Testis (tissue), 2 donors: ENCODE measurements at regions not wholly inside any gene's neighbourhood (a gene's known extent, or its start where the extent isn't known, plus 50 kb on each side); places are given as distances from the start of the nearest gene placed in this dataset.

ENCODE experiments used
- DNase-seq: peaks from one replicate; pipeline ENCODE4 v3.0.0-alpha.2; 2019
- H3K27ac ChIP-seq, 2 donors: fragments of 200-600 bp; sonication (generic); one replicate each; pipeline ENCODE4 v1.5.1; 2019
- H3K27me3 ChIP-seq: fragments of 200-600 bp; sonication (generic); one replicate; pipeline ENCODE4 v1.5.1; 2019
- H3K36me3 ChIP-seq: fragments of 200-600 bp; sonication (generic); one replicate; pipeline ENCODE4 v1.5.1; 2017; ENCODE audit warnings: low read depth; ENCODE audit errors: missing control alignments
- H3K4me1 ChIP-seq: fragments of 200-600 bp; sonication (generic); one replicate; pipeline ENCODE4 v1.5.1; 2019
- H3K4me3 ChIP-seq, 2 donors: fragments of 200-600 bp; sonication (generic); one replicate each; pipeline ENCODE4 v1.5.1; 2017 to 2019
- H3K9me3 ChIP-seq: fragments of 200-600 bp; sonication (generic); one replicate; pipeline ENCODE4 v1.5.1; 2017
- CTCF ChIP-seq, 3 experiments: fragments of 450-650 bp in 2 of 3; fragments of 200-600 bp in 1 of 3; sonication (generic) in 1 of 3; IDR thresholded peaks; one replicate each; pipeline ENCODE4 v1.5.1; 2016 to 2019; ENCODE audit warnings: antibody characterized with exemption in 3 of 3, mild to moderate bottlenecking in 2 of 3, moderate library complexity in 1 of 3
- POLR2A ChIP-seq: fragments of 450-650 bp; IDR thresholded peaks from one replicate; pipeline ENCODE4 v1.6.1; 2017; ENCODE audit warnings: antibody characterized with exemption, mild to moderate bottlenecking, moderate library complexity
- WGBS, 2 donors: methylation state at CpG; one replicate each; pipeline ENCODE4 v1.1.5; 2018; 5-methylcytosine and 5-hydroxymethylcytosine counted together
- intact Hi-C: fragments of 100-400 bp; cut with DNase I; formaldehyde crosslinking; loops from one replicate; pipeline ENCODE4 v1.15.1; 2023; ENCODE audit warnings: low total_unique reads

DNA sequence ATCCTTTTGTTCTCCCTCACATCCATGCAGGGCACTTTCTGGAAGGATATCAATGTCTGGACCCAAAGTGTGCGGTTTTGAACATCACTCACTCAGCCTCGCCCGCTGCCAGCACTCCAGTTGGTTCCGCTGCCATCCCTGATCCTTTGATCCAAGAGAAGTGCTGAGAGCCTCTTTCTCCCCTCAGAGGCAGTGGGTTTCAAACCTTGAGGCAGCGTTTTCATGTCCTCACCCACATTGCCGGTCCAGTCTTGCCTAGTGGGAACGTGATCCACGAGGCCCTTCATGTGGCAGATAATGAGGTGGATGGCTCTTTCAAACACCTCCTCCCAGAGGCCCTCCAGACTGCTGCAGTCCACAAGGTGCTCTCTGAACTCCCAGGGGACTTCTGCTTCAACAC, 122.2 kb downstream of the ACTL8 start:
- intact Hi-C loops = no loop called here
- no peak overlapping the region for H3K4me3 ChIP-seq
- no peak overlapping the region for H3K27ac ChIP-seq
- H3K36me3 ChIP-seq = no peaks in the 10 kb centered on the region
- no peak for DNase-seq
- no peaks in the 10 kb centered on the region for H3K4me1 ChIP-seq
- no peaks in the 10 kb centered on the region for H3K9me3 ChIP-seq
- TF ChIP-seq POLR2A (no peak), CTCF (IDR thresholded peaks at IDR 0.05) (no peak)
- 77 to 87% methylated on average over 8 of the region's 8 CpGs for WGBS, 2 donors
- no peaks in the 10 kb centered on the region for H3K27me3 ChIP-seq

DNA sequence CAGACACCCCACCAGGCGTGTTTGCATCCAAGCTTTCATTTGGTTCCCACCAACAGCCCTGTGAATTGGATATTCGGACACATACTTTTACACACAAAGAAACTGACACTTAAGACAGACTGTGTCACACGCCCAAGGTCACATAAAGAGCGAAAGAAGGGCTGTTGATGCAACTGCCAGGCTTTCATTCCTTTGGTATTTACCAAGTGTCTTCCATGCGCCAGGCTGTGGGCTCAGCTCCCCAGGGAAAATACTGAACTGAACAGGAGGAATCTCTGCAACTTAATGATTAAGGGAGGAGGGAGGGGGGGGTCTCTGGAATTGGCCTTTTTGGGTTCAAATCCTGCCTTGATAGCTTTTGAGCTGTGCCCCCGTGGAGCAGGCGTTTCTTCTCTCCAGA, 122.8 kb downstream of the ACTL8 start:
- no peak for DNase-seq
- Histone ChIP-seq H3K4me3 (no peak overlapping the region), H3K36me3 (no peaks in the 10 kb centered on the region), H3K27me3 (no peaks in the 10 kb centered on the region), H3K9me3 (no peaks in the 10 kb centered on the region), H3K27ac (no peak overlapping the region), H3K4me1 (no peaks in the 10 kb centered on the region)
- WGBS, 2 donors = 67 to 75% methylated on average over 7 of the region's 7 CpGs
- no peak for TF ChIP-seq POLR2A
- TF ChIP-seq CTCF (IDR thresholded peaks at IDR 0.05) = no peak
- intact Hi-C loops = no loop called here

DNA sequence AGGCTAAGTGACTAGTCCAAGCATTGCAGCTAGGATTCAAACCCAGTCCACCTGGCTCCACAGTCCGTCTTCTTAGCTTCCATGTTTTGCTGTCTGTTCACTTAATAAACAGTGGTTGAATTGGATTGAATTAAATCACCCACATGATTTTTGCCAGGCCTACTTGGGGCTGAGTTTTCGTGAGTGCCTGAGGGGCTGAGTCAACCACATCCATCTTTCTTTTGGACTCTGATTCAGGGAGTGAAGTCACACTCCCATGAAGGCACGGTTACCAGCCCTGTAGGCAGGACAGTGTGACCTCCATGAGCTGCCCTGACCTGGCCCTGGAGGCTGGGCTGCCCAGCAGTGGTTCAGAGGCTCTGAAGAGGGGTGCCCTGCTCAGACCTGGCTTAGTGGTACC, 123.7 kb downstream of the ACTL8 start:
- intact Hi-C loops = no loop called here
- H3K4me3 ChIP-seq = no peak overlapping the region

DNA sequence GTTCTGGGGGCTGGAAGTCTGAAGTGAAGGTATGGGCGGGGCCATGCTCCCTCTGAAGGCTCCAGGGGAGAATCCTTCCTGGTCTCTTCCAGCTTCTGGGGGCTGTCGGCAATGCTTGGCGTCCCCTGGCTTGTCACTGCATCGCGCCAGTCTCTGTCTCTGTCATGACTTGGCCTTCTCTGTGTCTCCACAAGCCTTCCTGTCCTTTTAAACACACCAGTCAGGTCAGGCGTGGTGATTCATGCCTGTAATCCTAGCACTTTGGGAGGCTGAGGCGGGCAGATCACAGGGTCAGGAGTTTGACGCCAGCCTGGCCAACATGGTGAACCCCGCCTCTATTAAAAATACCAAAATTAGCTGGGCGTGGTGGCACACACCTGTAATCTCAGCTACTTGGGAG, 125.3 kb downstream of the ACTL8 start:
- H3K27ac ChIP-seq = no peak overlapping the region
- TF ChIP-seq POLR2A = no peak
- TF ChIP-seq CTCF (IDR thresholded peaks at IDR 0.05) = no peak
- H3K4me3 ChIP-seq = no peak overlapping the region
- WGBS, 2 donors = 89% methylated on average over 10 of the region's 10 CpGs
- intact Hi-C loops = no loop called here
- no peak for DNase-seq
- H3K27me3 ChIP-seq = no peaks in the 10 kb centered on the region
- no peaks in the 10 kb centered on the region for H3K9me3 ChIP-seq
- no peaks in the 10 kb centered on the region for H3K4me1 ChIP-seq
- H3K36me3 ChIP-seq = no peaks in the 10 kb centered on the region

More for the DNA sequence above, 123.7 kb downstream of the ACTL8 start:
- H3K9me3 ChIP-seq = no peaks in the 10 kb centered on the region
- DNase-seq = no peak
- no peak for TF ChIP-seq CTCF (IDR thresholded peaks at IDR 0.05)
- TF ChIP-seq POLR2A = no peak
- H3K4me1 ChIP-seq = no peaks in the 10 kb centered on the region
- H3K36me3 ChIP-seq = no peaks in the 10 kb centered on the region
- H3K27ac ChIP-seq = no peak overlapping the region
- WGBS, 2 donors = 60 to 62% methylated on average over 3 of the region's 3 CpGs
- no peaks in the 10 kb centered on the region for H3K27me3 ChIP-seq

DNA sequence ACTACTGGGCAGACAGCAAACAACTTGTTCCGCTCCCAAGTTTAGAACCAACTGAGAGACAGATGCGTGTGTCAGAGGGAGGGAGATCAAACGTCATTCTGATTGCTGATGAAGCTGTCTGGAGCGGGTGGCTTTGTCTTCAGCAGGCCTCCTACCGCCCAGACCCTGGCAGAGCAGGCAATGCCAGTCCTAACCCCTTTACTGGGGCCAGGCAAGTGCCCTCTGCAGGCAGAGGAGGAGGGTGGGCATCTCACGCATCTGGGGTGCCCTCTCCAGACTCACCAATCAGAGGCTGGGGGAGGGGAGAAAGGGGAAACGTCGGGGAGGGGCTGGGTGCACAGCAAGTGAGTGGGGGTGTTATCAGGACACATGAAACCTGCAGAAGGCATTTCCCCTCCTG, 126.6 kb downstream of the ACTL8 start:
- WGBS, 2 donors = 39 to 71% methylated on average over 5 to 8 of the region's 8 CpGs
- no peaks in the 10 kb centered on the region for H3K4me1 ChIP-seq
- intact Hi-C loops = no loop called here
- TF ChIP-seq POLR2A (no peak), CTCF (IDR thresholded peaks at IDR 0.05) (no peak)
- H3K36me3 ChIP-seq = no peaks in the 10 kb centered on the region
- no peak overlapping the region for H3K4me3 ChIP-seq
- DNase-seq = no peak
- no peak overlapping the region for H3K27ac ChIP-seq
- no peaks in the 10 kb centered on the region for H3K27me3 ChIP-seq
- no peaks in the 10 kb centered on the region for H3K9me3 ChIP-seq
